ENCODE measurements at regions not wholly inside any gene's neighbourhood (a gene's known extent, or its start where the extent isn't known, plus 50 kb on each side); places are given as distances from the start of the nearest gene placed in this dataset.
"Not testable (repeated sequence)": the region's sequence is repeated elsewhere in the genome, so short reads cannot be mapped to it uniquely, and the experiment has no call there.

GRCh38 chr11:110852921-110853490 is 140.8 kb upstream of the ARHGAP20 start:
- Histone ChIP-seq H3K79me2 (ENCODE audit: insufficient read depth, low read length) (no peaks in the 10 kb centered on the region), H3K9ac (ENCODE audit: low read length) (no peak overlapping the region), H4K20me1 (ENCODE audit: insufficient read depth) (no peaks in the 10 kb centered on the region), H3K4me3 (replicated peaks in 1 of 2; ENCODE audit: low read depth in 1 of 2, low read length in 2 of 2) (no peak overlapping the region), H3K27ac (ENCODE audit: low read depth, low read length) (no peak overlapping the region), H3K4me2 (ENCODE audit: low read length) (no peak overlapping the region), H3K9me3 (ENCODE audit: control insufficient read depth in 1 of 2, insufficient read depth in 1 of 2, low read depth in 1 of 2, low read length in 2 of 2) (no peaks in the 10 kb centered on the region), H2AFZ (ENCODE audit: low read depth, low read length, poor library complexity, severe bottlenecking) (no peak overlapping the region), H3K27me3 (ENCODE audit: insufficient read depth, low read length) (peaks cover 27% of the 10 kb centered on the region; the same call in 1 of the 2 replicates), H3K36me3 (ENCODE audit: control insufficient read depth in 1 of 2, insufficient read depth in 2 of 2, low read length in 2 of 2) (no peaks in the 10 kb centered on the region), H3K9me2 (ENCODE audit: insufficient read depth) (no peaks in the 10 kb centered on the region), H3K4me1 (ENCODE audit: control insufficient read depth in 1 of 2, insufficient read depth in 2 of 2, low read length in 2 of 2) (no peaks in the 10 kb centered on the region)
- RAD21 ChIA-PET (ENCODE audit: low non-redundant PET in 1 of 2, low total read pairs in 2 of 2, uncharacterized antibody in 2 of 2, unreplicated experiment in 2 of 2) = no interaction called here
- CTCF ChIA-PET = no interaction called here
- POLR2A ChIA-PET = no interaction called here
- TF ChIP-seq ATF3 (IDR thresholded peaks at IDR 0.05) = no peak
- no peak for TF ChIP-seq EZH2 (IDR thresholded peaks at IDR 0.05)
- BruUV-seq (replicated peaks) = no TSS peak
- DNase-seq (ENCODE audit: low read depth, low spot score) = no peak
- no peak for ATAC-seq
- intact Hi-C loops (cut with micrococcal nuclease) = no loop called here

GRCh38 chr11:110850846-110851245 is 138.6 kb upstream of the ARHGAP20 start:
- Histone ChIP-seq H3K27me3 (ENCODE audit: insufficient read depth, low read length) (peaks cover 20% of the 10 kb centered on the region; the same call in 1 of the 2 replicates), H3K27ac (ENCODE audit: low read depth, low read length) (no peak overlapping the region), H4K20me1 (ENCODE audit: insufficient read depth) (no peaks in the 10 kb centered on the region), H3K79me2 (ENCODE audit: insufficient read depth, low read length) (no peaks in the 10 kb centered on the region), H3K36me3 (ENCODE audit: control insufficient read depth in 1 of 2, insufficient read depth in 2 of 2, low read length in 2 of 2) (no peaks in the 10 kb centered on the region), H3K9ac (ENCODE audit: low read length) (no peak overlapping the region), H2AFZ (ENCODE audit: low read depth, low read length, poor library complexity, severe bottlenecking) (no peak overlapping the region), H3K4me1 (ENCODE audit: control insufficient read depth in 1 of 2, insufficient read depth in 2 of 2, low read length in 2 of 2) (no peaks in the 10 kb centered on the region), H3K9me3 (ENCODE audit: control insufficient read depth in 1 of 2, insufficient read depth in 1 of 2, low read depth in 1 of 2, low read length in 2 of 2) (no peaks in the 10 kb centered on the region), H3K9me2 (ENCODE audit: insufficient read depth) (no peaks in the 10 kb centered on the region), H3K4me3 (replicated peaks in 1 of 2; ENCODE audit: low read depth in 1 of 2, low read length in 2 of 2) (no peak overlapping the region), H3K4me2 (ENCODE audit: low read length) (no peak overlapping the region)
- intact Hi-C loops (cut with micrococcal nuclease) = no loop called here
- ChIA-PET CTCF (no interaction called here), POLR2A (no interaction called here), RAD21 (ENCODE audit: low non-redundant PET in 1 of 2, low total read pairs in 2 of 2, uncharacterized antibody in 2 of 2, unreplicated experiment in 2 of 2) (no interaction called here)
- DNase-seq (ENCODE audit: low read depth, low spot score) = no peak
- BruUV-seq (replicated peaks) = no TSS peak
- TF ChIP-seq ZFX (IDR thresholded peaks at IDR 0.05) = no peak
- TF ChIP-seq SP1 (IDR thresholded peaks at IDR 0.05; ENCODE audit: low read depth) = no peak
- no peak for TF ChIP-seq ELF1 (IDR thresholded peaks at IDR 0.05; ENCODE audit: borderline replicate concordance, low read depth)
- no peak for TF ChIP-seq ZBTB33 (IDR thresholded peaks at IDR 0.05; ENCODE audit: extremely low read depth, insufficient replicate concordance, low read length)
- no peak for TF ChIP-seq EZH2phosphoT487 (IDR thresholded peaks at IDR 0.05; ENCODE audit: borderline replicate concordance)
- no peak for TF ChIP-seq SIN3A (IDR thresholded peaks at IDR 0.05; ENCODE audit: low read depth)
- TF ChIP-seq JUND (IDR thresholded peaks at IDR 0.05) = no peak
- no peak for ATAC-seq

GRCh38 chr11:110843053-110843452 is 130.8 kb upstream of the ARHGAP20 start:
- H3K9ac ChIP-seq (ENCODE audit: low read length); H3K36me3 ChIP-seq (ENCODE audit: control insufficient read depth in 1 of 2, insufficient read depth in 2 of 2, low read length in 2 of 2); DNase-seq (ENCODE audit: low read depth, low spot score); H3K4me2 ChIP-seq (ENCODE audit: low read length); ATAC-seq; H3K4me1 ChIP-seq (ENCODE audit: control insufficient read depth in 1 of 2, insufficient read depth in 2 of 2, low read length in 2 of 2); H4K20me1 ChIP-seq (ENCODE audit: insufficient read depth); H3K27me3 ChIP-seq (ENCODE audit: insufficient read depth, low read length); BruUV-seq (replicated peaks); POLR2A ChIA-PET; H3K9me3 ChIP-seq (ENCODE audit: control insufficient read depth in 1 of 2, insufficient read depth in 1 of 2, low read depth in 1 of 2, low read length in 2 of 2); CTCF ChIA-PET; H3K27ac ChIP-seq (ENCODE audit: low read depth, low read length); H2AFZ ChIP-seq (ENCODE audit: low read depth, low read length, poor library complexity, severe bottlenecking); H3K4me3 ChIP-seq (replicated peaks in 1 of 2; ENCODE audit: low read depth in 1 of 2, low read length in 2 of 2); H3K79me2 ChIP-seq (ENCODE audit: insufficient read depth, low read length); H3K9me2 ChIP-seq (ENCODE audit: insufficient read depth); intact Hi-C loops (cut with micrococcal nuclease); RAD21 ChIA-PET (ENCODE audit: low non-redundant PET in 1 of 2, low total read pairs in 2 of 2, uncharacterized antibody in 2 of 2, unreplicated experiment in 2 of 2): not testable (repeated sequence)
